ENCODE measurements at regions not wholly inside any gene's neighbourhood (a gene's known extent, or its start where the extent isn't known, plus 50 kb on each side); places are given as distances from the start of the nearest gene placed in this dataset.

DNA sequence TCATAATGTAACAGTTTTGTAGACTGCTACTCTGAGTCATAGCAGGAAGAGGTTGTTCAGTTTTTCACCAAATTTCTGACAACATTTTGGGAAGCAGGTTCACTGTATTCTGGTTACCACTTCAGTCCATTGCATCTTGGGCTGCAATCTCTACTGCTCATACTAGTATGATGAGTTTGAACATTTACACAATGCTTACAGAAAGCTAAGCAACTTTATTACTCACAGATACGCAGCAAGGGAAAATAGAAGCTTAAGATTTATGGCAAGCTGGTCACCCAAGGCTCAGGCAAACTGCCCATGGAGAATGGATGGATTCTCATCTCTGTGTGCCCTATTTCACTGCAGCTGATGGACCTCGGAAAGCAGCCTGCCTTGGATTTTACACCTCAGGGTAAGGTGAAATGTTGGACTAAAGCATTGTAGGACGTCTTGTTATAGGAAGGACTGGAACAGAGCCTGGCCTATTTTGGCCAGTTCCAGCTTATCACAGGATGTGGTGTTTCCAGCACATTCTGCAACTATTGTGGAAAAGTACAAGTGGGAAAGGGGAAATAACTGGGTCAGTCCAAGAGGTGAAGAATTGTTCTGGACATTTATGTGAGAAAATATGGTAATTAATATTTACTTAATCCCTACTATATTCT is 887.1 kb upstream of the AGA start (continued):
- TF ChIP-seq, protein P1, sequence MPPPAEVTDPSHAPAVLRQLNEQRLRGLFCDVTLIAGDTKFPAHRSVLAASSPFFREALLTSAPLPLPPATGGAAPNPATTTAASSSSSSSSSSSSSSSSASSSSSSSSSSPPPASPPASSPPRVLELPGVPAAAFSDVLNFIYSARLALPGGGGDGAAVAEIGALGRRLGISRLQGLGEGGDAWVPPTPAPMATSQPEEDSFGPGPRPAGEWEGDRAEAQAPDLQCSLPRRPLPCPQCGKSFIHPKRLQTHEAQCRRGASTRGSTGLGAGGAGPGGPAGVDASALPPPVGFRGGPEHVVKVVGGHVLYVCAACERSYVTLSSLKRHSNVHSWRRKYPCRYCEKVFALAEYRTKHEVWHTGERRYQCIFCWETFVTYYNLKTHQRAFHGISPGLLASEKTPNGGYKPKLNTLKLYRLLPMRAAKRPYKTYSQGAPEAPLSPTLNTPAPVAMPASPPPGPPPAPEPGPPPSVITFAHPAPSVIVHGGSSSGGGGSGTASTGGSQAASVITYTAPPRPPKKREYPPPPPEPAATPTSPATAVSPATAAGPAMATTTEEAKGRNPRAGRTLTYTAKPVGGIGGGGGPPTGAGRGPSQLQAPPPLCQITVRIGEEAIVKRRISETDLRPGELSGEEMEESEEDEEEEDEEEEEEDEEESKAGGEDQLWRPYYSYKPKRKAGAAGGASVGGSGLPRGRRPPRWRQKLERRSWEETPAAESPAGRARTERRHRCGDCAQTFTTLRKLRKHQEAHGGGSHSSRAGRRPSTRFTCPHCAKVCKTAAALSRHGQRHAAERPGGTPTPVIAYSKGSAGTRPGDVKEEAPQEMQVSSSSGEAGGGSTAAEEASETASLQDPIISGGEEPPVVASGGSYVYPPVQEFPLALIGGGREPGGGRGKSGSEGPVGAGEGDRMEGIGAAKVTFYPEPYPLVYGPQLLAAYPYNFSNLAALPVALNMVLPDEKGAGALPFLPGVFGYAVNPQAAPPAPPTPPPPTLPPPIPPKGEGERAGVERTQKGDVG (CRISPR knock-in tag; IDR thresholded peaks at IDR 0.05), result no peak
- TF ChIP-seq STAT3 (IDR thresholded peaks at IDR 0.05; ENCODE audit: low read depth, low read length) (no peak), BHLHE40 (IDR thresholded peaks at IDR 0.05; ENCODE audit: borderline replicate concordance in 1 of 2, low read depth in 2 of 2, low read length in 1 of 2) (no peak), ESRRA (IDR thresholded peaks at IDR 0.05; ENCODE audit: low read length) (no peak), WRNIP1 (IDR thresholded peaks at IDR 0.05; ENCODE audit: borderline replicate concordance, low read depth, low read length) (no peak), KLF5 (IDR thresholded peaks at IDR 0.05; ENCODE audit: partially characterized antibody) (no peak)

DNA sequence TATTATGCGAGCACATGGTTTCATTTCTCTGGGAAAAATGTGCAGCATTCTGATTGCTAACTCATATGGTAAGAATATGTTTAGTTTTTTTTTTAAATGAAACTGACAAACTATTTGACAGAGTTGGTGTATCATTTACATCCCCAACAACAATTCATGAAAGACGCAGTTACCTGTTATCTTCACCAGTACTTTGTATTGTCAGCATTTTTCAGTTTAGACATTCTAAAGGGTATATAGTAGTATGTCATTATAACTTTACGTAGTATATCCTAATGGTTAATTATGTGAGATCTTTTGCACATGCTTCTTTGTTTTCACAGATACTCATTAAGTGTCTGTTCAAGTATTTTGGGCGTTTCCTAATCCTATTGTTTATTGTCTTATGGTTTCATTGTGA is 891.1 kb upstream of the AGA start:
- in situ Hi-C loops (cut with MboI), result no loop called here
- H3K36me3 ChIP-seq (ENCODE audit: control insufficient read depth in 2 of 2, insufficient read depth in 2 of 2, low read length in 1 of 2), result no peaks in the 10 kb centered on the region
- no peaks in the 10 kb centered on the region for H3K79me2 ChIP-seq (ENCODE audit: control insufficient read depth, insufficient read depth, low read length)
- BruUV-seq (replicated peaks), result no TSS peak
- no peak overlapping the region for H3K9ac ChIP-seq (ENCODE audit: control insufficient read depth, insufficient read depth, low read length)
- ATAC-seq (no peak), DNase-seq (ENCODE audit: low read depth, low spot score) (no peak), FAIRE-seq (no peak)
- H3K4me2 ChIP-seq (ENCODE audit: control insufficient read depth, insufficient read depth), result no peak overlapping the region
- no peaks in the 10 kb centered on the region for H4K20me1 ChIP-seq (ENCODE audit: control insufficient read depth, insufficient read depth)
- H3K27me3 ChIP-seq (replicated peaks in 1 of 2; ENCODE audit: control insufficient read depth in 2 of 2, insufficient read depth in 2 of 2, low read length in 1 of 2), result no peaks in the 10 kb centered on the region
- H3K4me1 ChIP-seq (ENCODE audit: control insufficient read depth, insufficient read depth, low read length), result no peaks in the 10 kb centered on the region
- ChIA-PET SMC1A (ENCODE audit: uncharacterized antibody, unreplicated experiment) (no interaction called here), RAD21 (ENCODE audit: unreplicated experiment) (no interaction called here), POLR2A (no interaction called here), CTCF (no interaction called here)
- no peak overlapping the region for H2AFZ ChIP-seq (ENCODE audit: control insufficient read depth, low read depth, low read length)
- intact Hi-C loops (cut with micrococcal nuclease; ENCODE audit: unreplicated experiment), result no loop called here
- H3K4me3 ChIP-seq, result no peak overlapping the region
- H3K27ac ChIP-seq (ENCODE audit: control insufficient read depth, insufficient read depth), result no peak overlapping the region
- H3K9me3 ChIP-seq (replicated peaks; ENCODE audit: control insufficient read depth, insufficient read depth, low read length), result no peaks in the 10 kb centered on the region
- WGBS (ENCODE audit: insufficient coverage, insufficient replicate concordance, low lambda C conversion rate, missing lambda C conversion rate), result 10% methylated on average over 4 of the region's 4 CpGs
- TF ChIP-seq HDAC6 (IDR thresholded peaks at IDR 0.05; ENCODE audit: unreplicated experiment), result no peak
- TF ChIP-seq EZH2 (IDR thresholded peaks at IDR 0.05; ENCODE audit: borderline replicate concordance, control insufficient read depth, low read depth, low read length), result no peak
- TF ChIP-seq CREM (IDR thresholded peaks at IDR 0.05; ENCODE audit: low read depth), result no peak
- TF ChIP-seq TCF3 (IDR thresholded peaks at IDR 0.05; ENCODE audit: borderline replicate concordance, insufficient read depth, low read depth, low read length), result no peak
- no peak for TF ChIP-seq SMARCA5 (IDR thresholded peaks at IDR 0.05)
- no peak for TF ChIP-seq ZNF24 (IDR thresholded peaks at IDR 0.05)
- TF ChIP-seq, protein P2, sequence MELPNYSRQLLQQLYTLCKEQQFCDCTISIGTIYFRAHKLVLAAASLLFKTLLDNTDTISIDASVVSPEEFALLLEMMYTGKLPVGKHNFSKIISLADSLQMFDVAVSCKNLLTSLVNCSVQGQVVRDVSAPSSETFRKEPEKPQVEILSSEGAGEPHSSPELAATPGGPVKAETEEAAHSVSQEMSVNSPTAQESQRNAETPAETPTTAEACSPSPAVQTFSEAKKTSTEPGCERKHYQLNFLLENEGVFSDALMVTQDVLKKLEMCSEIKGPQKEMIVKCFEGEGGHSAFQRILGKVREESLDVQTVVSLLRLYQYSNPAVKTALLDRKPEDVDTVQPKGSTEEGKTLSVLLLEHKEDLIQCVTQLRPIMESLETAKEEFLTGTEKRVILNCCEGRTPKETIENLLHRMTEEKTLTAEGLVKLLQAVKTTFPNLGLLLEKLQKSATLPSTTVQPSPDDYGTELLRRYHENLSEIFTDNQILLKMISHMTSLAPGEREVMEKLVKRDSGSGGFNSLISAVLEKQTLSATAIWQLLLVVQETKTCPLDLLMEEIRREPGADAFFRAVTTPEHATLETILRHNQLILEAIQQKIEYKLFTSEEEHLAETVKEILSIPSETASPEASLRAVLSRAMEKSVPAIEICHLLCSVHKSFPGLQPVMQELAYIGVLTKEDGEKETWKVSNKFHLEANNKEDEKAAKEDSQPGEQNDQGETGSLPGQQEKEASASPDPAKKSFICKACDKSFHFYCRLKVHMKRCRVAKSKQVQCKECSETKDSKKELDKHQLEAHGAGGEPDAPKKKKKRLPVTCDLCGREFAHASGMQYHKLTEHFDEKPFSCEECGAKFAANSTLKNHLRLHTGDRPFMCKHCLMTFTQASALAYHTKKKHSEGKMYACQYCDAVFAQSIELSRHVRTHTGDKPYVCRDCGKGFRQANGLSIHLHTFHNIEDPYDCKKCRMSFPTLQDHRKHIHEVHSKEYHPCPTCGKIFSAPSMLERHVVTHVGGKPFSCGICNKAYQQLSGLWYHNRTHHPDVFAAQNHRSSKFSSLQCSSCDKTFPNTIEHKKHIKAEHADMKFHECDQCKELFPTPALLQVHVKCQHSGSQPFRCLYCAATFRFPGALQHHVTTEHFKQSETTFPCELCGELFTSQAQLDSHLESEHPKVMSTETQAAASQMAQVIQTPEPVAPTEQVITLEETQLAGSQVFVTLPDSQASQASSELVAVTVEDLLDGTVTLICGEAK (IDR thresholded peaks at IDR 0.05; ENCODE audit: borderline replicate concordance), result no peak
- no peak for TF ChIP-seq ZNF622 (IDR thresholded peaks at IDR 0.05)
- no peak for TF ChIP-seq IRF4 (IDR thresholded peaks at IDR 0.05; ENCODE audit: low read depth, low read length)
- TF ChIP-seq SMAD1 (IDR thresholded peaks at IDR 0.05; ENCODE audit: low read depth, partially characterized antibody), result no peak
- no peak for TF ChIP-seq RB1 (IDR thresholded peaks at IDR 0.05; ENCODE audit: borderline replicate concordance)

Measured in GM12878 (cell line).